GM12872 (cell line): ENCODE measurements at regions not wholly inside any gene's neighbourhood (a gene's known extent, or its start where the extent isn't known, plus 50 kb on each side); places are given as distances from the start of the nearest gene placed in this dataset.

Source experiments
- CTCF ChIP-seq: IDR thresholded peaks from 3 replicates; pipeline ENCODE4 v1.5.1; 2011; ENCODE audit warnings: low read depth, mild to moderate bottlenecking, low read length, moderate library complexity; ENCODE audit not compliant: insufficient read depth

- no peak for TF ChIP-seq CTCF
Measured at GRCh38 chr18:53660306-53660705, 564.2 kb downstream of the MBD2 start.

GRCh38 chr18:53657257-53657656 is 567.2 kb downstream of the MBD2 start:
- no peak for TF ChIP-seq CTCF

GRCh38 chr18:53649621-53650020 is 574.8 kb downstream of the MBD2 start:
- no peak for TF ChIP-seq CTCF

GRCh38 chr18:53644799-53645471 is 579.5 kb downstream of the MBD2 start:
- no peak for TF ChIP-seq CTCF

GRCh38 chr18:53639687-53640086 is 584.8 kb downstream of the MBD2 start:
- no peak for TF ChIP-seq CTCF

GRCh38 chr18:53629337-53629736 is 595.1 kb downstream of the MBD2 start:
- no peak for TF ChIP-seq CTCF

- TF ChIP-seq CTCF, result no peak
Measured at GRCh38 chr18:53625997-53626599, 598.4 kb downstream of the MBD2 start.
